IMR-90 (cell line): ENCODE measurements at regions not wholly inside any gene's neighbourhood (a gene's known extent, or its start where the extent isn't known, plus 50 kb on each side); places are given as distances from the start of the nearest gene placed in this dataset.

Experiments used
- ATAC-seq: fragments of 200-7000 bp; cut with Tn5 transposase; 2 replicates; pipeline ENCODE4 v1.9.1; 2020; ENCODE audit warnings: low read depth, mild to moderate bottlenecking, moderate library complexity
- BruUV-seq: library from RNA; stranded (reverse); fragments of 400-500 nt; replicated peaks from 2 replicates; lab custom pipeline; 2021; lab: Mats Ljungman, UMichigan
- CTCF ChIA-PET: fragments of 300-600 bp; formaldehyde crosslinking; extraction: SDS; loops from one replicate; lab custom pipeline; 2021; ENCODE audit warnings: antibody characterized with exemption; lab: Yijun Ruan, JAX
- POLR2A ChIA-PET: fragments of 300-600 bp; sonication (Branson Sonifier 250); formaldehyde crosslinking; loops from one replicate; lab custom pipeline; 2022; ENCODE audit warnings: antibody characterized with exemption; ENCODE audit not compliant: unreplicated experiment; lab: Charles Lee
- DNase-seq: peaks from one replicate; pipeline ENCODE4 v3.0.0; 2013
- H2AFZ ChIP-seq: replicated peaks from 2 replicates; pipeline ENCODE3; 2013; ENCODE audit warnings: low read length, mild to moderate bottlenecking; ENCODE audit not compliant: poor library complexity
- H2AK5ac ChIP-seq: 2 replicates; pipeline ENCODE4 v1.6.1; 2013; ENCODE audit warnings: low read depth, low read length, inconsistent platforms
- H2AK9ac ChIP-seq: replicated peaks from 2 replicates; pipeline ENCODE3; 2013; ENCODE audit warnings: mild to moderate bottlenecking, low read depth, low read length, moderate library complexity; ENCODE audit not compliant: poor library complexity
- H2BK120ac ChIP-seq: 2 replicates; pipeline ENCODE4 v1.6.1; 2013; ENCODE audit warnings: low read depth, low read length, inconsistent platforms
- H2BK15ac ChIP-seq: 3 replicates; pipeline ENCODE4 v1.6.1; 2013; ENCODE audit warnings: low read depth, low read length, inconsistent platforms
- H2BK20ac ChIP-seq: 2 replicates; pipeline ENCODE4 v1.6.1; 2013; ENCODE audit warnings: low read depth, mild to moderate bottlenecking, inconsistent platforms, low read length, moderate library complexity
- H2BK5ac ChIP-seq: 2 replicates; pipeline ENCODE4 v1.6.1; 2013; ENCODE audit warnings: mild to moderate bottlenecking, low read depth, low read length, inconsistent platforms; ENCODE audit not compliant: poor library complexity, severe bottlenecking
- H3K14ac ChIP-seq: replicated peaks from 2 replicates; pipeline ENCODE4 v1.6.1; 2013; ENCODE audit warnings: low read depth, low read length, inconsistent platforms
- H3K18ac ChIP-seq: 2 replicates; pipeline ENCODE4 v1.6.1; 2013; ENCODE audit warnings: low read depth, low read length, control low read depth
- H3K23ac ChIP-seq: 2 replicates; pipeline ENCODE4 v1.6.1; 2013; ENCODE audit warnings: low read depth, low read length, inconsistent platforms
- H3K27ac ChIP-seq: 2 replicates; pipeline ENCODE4 v1.5.1; 2013; ENCODE audit warnings: mild to moderate bottlenecking, control low read depth, low read length; ENCODE audit not compliant: insufficient read depth
- H3K27me3 ChIP-seq: 2 replicates; pipeline ENCODE4 v1.6.1; 2013; ENCODE audit warnings: low read length; ENCODE audit not compliant: control insufficient read depth, insufficient read depth
- H3K36me3 ChIP-seq: 2 replicates; pipeline ENCODE4 v1.6.1; 2013; ENCODE audit warnings: low read length, mixed read lengths; ENCODE audit not compliant: control insufficient read depth, insufficient read depth
- H3K4ac ChIP-seq: 2 replicates; pipeline ENCODE4 v1.6.1; 2013; ENCODE audit warnings: low read depth, low read length, inconsistent platforms
- H3K4me1 ChIP-seq: 2 replicates; pipeline ENCODE4 v1.6.1; 2013; ENCODE audit warnings: low read length, mixed read lengths; ENCODE audit not compliant: control insufficient read depth, insufficient read depth
- H3K4me2 ChIP-seq: 2 replicates; pipeline ENCODE4 v1.6.1; 2013; ENCODE audit warnings: low read depth, mild to moderate bottlenecking, control low read depth, low read length, moderate library complexity
- H3K4me3 ChIP-seq: 2 replicates; pipeline ENCODE4 v1.5.1; 2013; ENCODE audit warnings: low read depth, mild to moderate bottlenecking, control low read depth, low read length, moderate library complexity; ENCODE audit not compliant: insufficient read depth
- H3K56ac ChIP-seq: 2 replicates; pipeline ENCODE4 v1.6.1; 2013; ENCODE audit warnings: low read length, inconsistent platforms; ENCODE audit not compliant: insufficient read depth; ENCODE audit errors: extremely low read depth
- H3K79me1 ChIP-seq, 2 experiments: 2 replicates each; pipeline ENCODE4 v1.6.1; 2013; ENCODE audit warnings: low read length in 2 of 2, inconsistent platforms in 1 of 2, low read depth in 1 of 2
- H3K9ac ChIP-seq: 2 replicates; pipeline ENCODE4 v1.6.1; 2013; ENCODE audit warnings: low read depth, low read length, control low read depth
- H3K9me1 ChIP-seq: 2 replicates; pipeline ENCODE4 v1.6.1; 2013; ENCODE audit warnings: low read length, inconsistent platforms; ENCODE audit not compliant: insufficient read depth
- H3K9me3 ChIP-seq: 2 replicates; pipeline ENCODE4 v1.6.1; 2013; ENCODE audit warnings: low read length; ENCODE audit not compliant: control insufficient read depth, insufficient read depth
- H4K20me1 ChIP-seq: 2 replicates; pipeline ENCODE4 v1.6.1; 2013; ENCODE audit warnings: low read length, inconsistent platforms; ENCODE audit not compliant: insufficient read depth
- H4K5ac ChIP-seq: 2 replicates; pipeline ENCODE4 v1.6.1; 2013; ENCODE audit warnings: mild to moderate bottlenecking, low read depth, low read length, control low read depth
- H4K8ac ChIP-seq, 2 experiments: 2 replicates each; pipeline ENCODE4 v1.6.1; 2013; ENCODE audit warnings: low read depth in 2 of 2, low read length in 2 of 2, control low read depth in 1 of 2, inconsistent platforms in 1 of 2
- H4K91ac ChIP-seq: 2 replicates; pipeline ENCODE4 v1.6.1; 2013; ENCODE audit warnings: low read depth, low read length, inconsistent platforms; ENCODE audit not compliant: insufficient read depth
- CEBPB ChIP-seq: IDR thresholded peaks from 2 replicates; pipeline ENCODE4 v1.6.1; 2012; ENCODE audit warnings: low read depth, low read length, improper control_type of control experiment
- CTCF ChIP-seq: conservative IDR thresholded peaks from 2 replicates; pipeline ENCODE4 v1.5.1; 2012; ENCODE audit warnings: mild to moderate bottlenecking, low read depth, low read length, improper control_type of control experiment
- ELK1 ChIP-seq: fragments of 150-350 bp; IDR thresholded peaks from 2 replicates; pipeline ENCODE4 v1.6.1; 2016; ENCODE audit warnings: low read depth, mild to moderate bottlenecking, low read length, moderate library complexity, borderline replicate concordance
- NFE2L2 ChIP-seq: fragments of 150-350 bp; IDR thresholded peaks from 2 replicates; pipeline ENCODE4 v1.6.1; 2016; ENCODE audit warnings: low read depth, mild to moderate bottlenecking, low read length
- WGBS, 2 experiments: methylation state at CpG; one replicate each; pipeline versions ENCODE4 v1.1.5 to v1.1.7; 2013; ENCODE audit warnings: missing lambda C conversion rate in 2 of 2; ENCODE audit not compliant: insufficient read length in 1 of 2; ENCODE audit errors: extremely low coverage in 2 of 2; 5-methylcytosine and 5-hydroxymethylcytosine counted together
- dilution Hi-C: fragments of 300-500 bp; cut with HindIII; formaldehyde crosslinking; loops from one replicate; pipeline ENCODE4 v1.14.3; 2018; ENCODE audit warnings: low sequenced_read_pairs; ENCODE audit not compliant: unreplicated experiment
- in situ Hi-C: fragments of 300-500 bp; cut with MboI; formaldehyde crosslinking; loops from 3 replicates; pipeline ENCODE4 v1.14.3; 2019; ENCODE audit warnings: low sequenced_read_pairs, inconsistent platforms, mixed read lengths
- intact Hi-C: fragments of 100-400 bp; cut with micrococcal nuclease; formaldehyde crosslinking; loops from 2 replicates; pipeline ENCODE4 v1.10.0; 2022

- H3K4me1 ChIP-seq = no peaks in the 10 kb centered on the region
- no peak overlapping the region for H2BK20ac ChIP-seq
- H2BK5ac ChIP-seq = no peak overlapping the region
- no peak overlapping the region for H2BK120ac ChIP-seq
- H4K20me1 ChIP-seq = no peaks in the 10 kb centered on the region
- H3K4me2 ChIP-seq = no peak overlapping the region
- 0 out of 2 replicates have a peak, but pooled peaks cover 2% of the 10 kb centered on the region for H3K9me3 ChIP-seq
- no peak overlapping the region for H2AK5ac ChIP-seq
- no peak overlapping the region for H3K18ac ChIP-seq
- no peak overlapping the region for H3K27ac ChIP-seq
- no peak for TF ChIP-seq CTCF
- no peak for TF ChIP-seq NFE2L2
- TF ChIP-seq ELK1 = no peak
- TF ChIP-seq CEBPB = no peak
- H3K4ac ChIP-seq = no peak overlapping the region
- no peak overlapping the region for H4K8ac ChIP-seq
- H3K14ac ChIP-seq = no peak overlapping the region
- no peak overlapping the region for H3K9ac ChIP-seq
- H3K36me3 ChIP-seq = no peaks in the 10 kb centered on the region
- ChIA-PET CTCF (no interaction called here), POLR2A (no interaction called here)
- dilution Hi-C loops (no loop called here), intact Hi-C loops (no loop called here), in situ Hi-C loops (no loop called here)
- no peak overlapping the region for H3K56ac ChIP-seq
- BruUV-seq = no TSS peak
- no CpG with 5 or more reads among the region's 2 CpGs for WGBS, 2 experiments
- no peak overlapping the region for H2AFZ ChIP-seq
- no peak for DNase-seq
- H3K27me3 ChIP-seq = no peaks in the 10 kb centered on the region
- ATAC-seq = no peak
- H4K5ac ChIP-seq = no peak overlapping the region
- no peak overlapping the region for H4K91ac ChIP-seq
- H3K79me1 ChIP-seq = no peaks in the 10 kb centered on the region
- H3K4me3 ChIP-seq = no peak overlapping the region
- H2AK9ac ChIP-seq = no peak overlapping the region
- H3K9me1 ChIP-seq = no peaks in the 10 kb centered on the region
- no peak overlapping the region for H3K23ac ChIP-seq
- H2BK15ac ChIP-seq = no peak overlapping the region
Measured at GRCh38 chr5:20245432-20245974, 257.5 kb upstream of the CDH18 start.
